ENCODE measurements at regions not wholly inside any gene's neighbourhood (a gene's known extent, or its start where the extent isn't known, plus 50 kb on each side); places are given as distances from the start of the nearest gene placed in this dataset.

GRCh38 chr1:14513111-14513510 lies 85.4 kb upstream of the KAZN start:
- POLR2A ChIA-PET = no interaction called here
- BruUV-seq (replicated peaks) = no TSS peak

More at GRCh38 chr1:14513111-14513510, 85.4 kb upstream of the KAZN start:
- TF ChIP-seq FOS (IDR thresholded peaks at IDR 0.05; ENCODE audit: borderline replicate concordance, insufficient read depth, low read length) (no peak), GATA2 (IDR thresholded peaks at IDR 0.05; ENCODE audit: insufficient read depth, insufficient read length, low read depth, low read length) (no peak), POLR2AphosphoS5 (IDR thresholded peaks at IDR 0.05; ENCODE audit: insufficient read depth, low read depth, low read length) (no peak), MYC (IDR thresholded peaks at IDR 0.05; ENCODE audit: low read depth, low read length) (no peak), JUN (IDR thresholded peaks at IDR 0.05; ENCODE audit: borderline replicate concordance, insufficient read depth, insufficient read length, low read depth) (no peak), MAX (IDR thresholded peaks at IDR 0.05; ENCODE audit: insufficient read depth, insufficient read length) (no peak), EZH2 (IDR thresholded peaks at IDR 0.05; ENCODE audit: borderline replicate concordance, low read depth, low read length, severe bottlenecking) (no peak), CTCF (IDR thresholded peaks at IDR 0.05; ENCODE audit: extremely low read depth in 1 of 2, insufficient read depth in 1 of 2, low read depth in 1 of 2, low read length in 2 of 2) (no peak), POLR2A (IDR thresholded peaks at IDR 0.05; ENCODE audit: low read depth, low read length) (no peak)
- Histone ChIP-seq H3K4me2 (ENCODE audit: insufficient read depth, low read length) (no peak overlapping the region), H2AFZ (ENCODE audit: low read depth, low read length) (no peak overlapping the region), H3K36me3 (ENCODE audit: control insufficient read depth in 2 of 2, extremely low read depth in 1 of 2, insufficient read depth in 2 of 2, low read length in 2 of 2) (no peaks in the 10 kb centered on the region), H3K27ac (ENCODE audit: insufficient read depth, low read depth, low read length) (no peak overlapping the region), H3K27me3 (ENCODE audit: control insufficient read depth in 2 of 2, insufficient read depth in 2 of 2, low read length in 2 of 2) (no peaks in the 10 kb centered on the region), H3K4me1 (ENCODE audit: control insufficient read depth, extremely low read depth, insufficient read depth, low read length) (no peaks in the 10 kb centered on the region), H3K9me1 (replicated peaks; ENCODE audit: control insufficient read depth, extremely low read depth, insufficient read depth, low read length) (no peaks in the 10 kb centered on the region), H3K4me3 (replicated peaks in 1 of 3; ENCODE audit: insufficient read depth in 1 of 3, low read depth in 1 of 3, low read length in 3 of 3) (no peak overlapping the region), H4K20me1 (replicated peaks; ENCODE audit: control insufficient read depth, extremely low read depth, insufficient read depth, low read length) (no peaks in the 10 kb centered on the region), H3K9ac (replicated peaks; ENCODE audit: extremely low read depth, insufficient read depth, low read length) (no peak overlapping the region), H3K79me2 (ENCODE audit: control insufficient read depth, insufficient read depth, low read length) (no peaks in the 10 kb centered on the region), H3K9me3 (replicated peaks; ENCODE audit: control insufficient read depth, insufficient read depth, low read length) (peaks cover 8% of the 10 kb centered on the region)
- intact Hi-C loops (cut with micrococcal nuclease) = no loop called here
- dilution Hi-C loops (cut with MboI; ENCODE audit: extremely low pct_ligation_motif_present, low sequenced_read_pairs) = no loop called here
- no peak for FAIRE-seq
- no peak for DNase-seq (ENCODE audit: low read depth, low spot score)
- CTCF ChIA-PET = no interaction called here
